AG09309 (cell line): ENCODE measurements at regions not wholly inside any gene's neighbourhood (a gene's known extent, or its start where the extent isn't known, plus 50 kb on each side); places are given as distances from the start of the nearest gene placed in this dataset.

ENCODE experiments used
- DNase-seq: peaks from one replicate; pipeline ENCODE4 v3.0.0-alpha.2; 2010; ENCODE audit warnings: low read depth
- H3K4me3 ChIP-seq: 2 replicates; pipeline ENCODE4 v1.5.1; 2011; ENCODE audit warnings: mild to moderate bottlenecking, low read depth, low read length, moderate library complexity; ENCODE audit not compliant: control insufficient read depth
- CTCF ChIP-seq: IDR thresholded peaks from 2 replicates; pipeline ENCODE4 v1.5.1; 2011; ENCODE audit warnings: mild to moderate bottlenecking, low read depth, low read length, inconsistent platforms; ENCODE audit not compliant: insufficient read depth, control insufficient read depth; ENCODE audit errors: missing control alignments

GRCh38 chr18:40863801-40864200 lies 1091.2 kb upstream of the PIK3C3 start:
- no peak for DNase-seq
- no peak for TF ChIP-seq CTCF
- H3K4me3 ChIP-seq, result no peak overlapping the region

GRCh38 chr18:40860189-40860588 lies 1094.8 kb upstream of the PIK3C3 start:
- no peak for DNase-seq
- no peak overlapping the region for H3K4me3 ChIP-seq
- TF ChIP-seq CTCF, result no peak

GRCh38 chr18:40855661-40856060 lies 1099.4 kb upstream of the PIK3C3 start:
- H3K4me3 ChIP-seq, result no peak overlapping the region
- no peak for TF ChIP-seq CTCF
- DNase-seq, result no peak

- no peak for TF ChIP-seq CTCF
- DNase-seq, result no peak
These were observed 1102.6 kb upstream of the PIK3C3 start for GRCh38 chr18:40852406-40852805.

GRCh38 chr18:40851014-40851429 lies 1104.0 kb upstream of the PIK3C3 start:
- TF ChIP-seq CTCF, result no peak
- DNase-seq, result no peak
- no peak overlapping the region for H3K4me3 ChIP-seq

More at GRCh38 chr18:40852406-40852805, 1102.6 kb upstream of the PIK3C3 start:
- no peak overlapping the region for H3K4me3 ChIP-seq

- H3K4me3 ChIP-seq, result no peak overlapping the region
- no peak for TF ChIP-seq CTCF
- no peak for DNase-seq
These were observed 1105.1 kb upstream of the PIK3C3 start for GRCh38 chr18:40849886-40850285.

GRCh38 chr18:40841467-40841866 lies 1113.6 kb upstream of the PIK3C3 start:
- DNase-seq, result no peak
- no peak overlapping the region for H3K4me3 ChIP-seq
- no peak for TF ChIP-seq CTCF
